GM19328 (cell line): ENCODE measurements at regions not wholly inside any gene's neighbourhood (a gene's known extent, or its start where the extent isn't known, plus 50 kb on each side); places are given as distances from the start of the nearest gene placed in this dataset.
"Not testable (repeated sequence)": the region's sequence is repeated elsewhere in the genome, so short reads cannot be mapped to it uniquely, and the experiment has no call there.

Source experiments
- ATAC-seq: cut with Tn5 transposase; IDR thresholded peaks from one replicate; pipeline ENCODE4 v1.9.1; 2021; ENCODE audit warnings: mild to moderate bottlenecking, moderate library complexity; ENCODE audit not compliant: unreplicated experiment

DNA sequence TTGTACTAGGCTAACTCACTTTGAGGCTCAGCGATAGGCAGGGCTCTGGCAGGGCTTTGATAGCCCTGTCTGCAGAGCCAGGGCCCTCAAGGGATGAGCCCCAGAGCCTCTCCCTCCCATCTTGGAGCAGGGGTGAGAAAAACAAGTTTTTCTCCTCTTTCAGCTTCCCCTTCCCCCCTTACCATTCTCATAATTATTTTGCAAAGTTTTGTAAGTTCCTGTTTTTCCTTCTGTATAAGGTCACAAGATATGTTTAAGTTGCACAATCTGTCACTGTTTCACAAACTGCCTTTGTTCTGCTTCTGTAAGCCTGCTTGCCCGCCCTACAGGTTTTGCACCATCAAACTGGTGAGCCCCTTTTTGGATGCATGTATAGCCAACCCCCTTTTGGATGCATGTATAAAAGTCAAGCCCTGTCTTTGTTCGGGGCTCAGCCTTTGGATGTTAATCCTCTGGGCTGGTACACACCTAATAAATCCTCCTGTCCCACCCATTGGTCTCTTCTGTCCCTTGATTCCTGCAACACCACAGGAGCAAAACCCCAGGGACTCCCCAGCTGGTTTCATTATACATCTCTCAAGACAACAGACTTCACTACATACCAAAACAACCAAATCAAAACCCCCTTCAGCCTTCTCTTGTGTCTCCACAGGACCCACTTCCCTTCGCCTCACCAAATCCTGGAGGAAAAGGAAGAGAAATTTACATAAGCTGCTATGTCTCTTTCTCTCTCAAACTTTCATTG lies 52.5 kb upstream of the RESF1 start:
- no peak for ATAC-seq

DNA sequence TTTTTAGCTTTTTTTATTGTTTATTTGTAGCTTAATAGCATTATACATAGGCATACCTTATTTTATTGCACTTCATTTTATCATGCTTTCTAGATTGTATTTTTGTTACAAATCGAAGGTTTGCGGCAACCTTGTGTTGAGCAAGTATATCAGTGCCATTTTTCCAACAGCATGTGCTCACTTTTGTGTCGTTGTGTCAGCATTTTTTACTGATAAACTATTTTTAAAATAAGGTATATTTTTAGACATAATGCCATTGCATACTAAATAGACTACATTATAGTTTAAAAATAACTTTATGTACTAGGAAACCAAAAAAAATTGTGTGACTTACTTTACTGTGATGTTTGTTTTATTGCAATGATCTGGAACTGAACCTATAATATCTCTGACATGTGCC lies 56.2 kb upstream of the RESF1 start:
- no peak for ATAC-seq

DNA sequence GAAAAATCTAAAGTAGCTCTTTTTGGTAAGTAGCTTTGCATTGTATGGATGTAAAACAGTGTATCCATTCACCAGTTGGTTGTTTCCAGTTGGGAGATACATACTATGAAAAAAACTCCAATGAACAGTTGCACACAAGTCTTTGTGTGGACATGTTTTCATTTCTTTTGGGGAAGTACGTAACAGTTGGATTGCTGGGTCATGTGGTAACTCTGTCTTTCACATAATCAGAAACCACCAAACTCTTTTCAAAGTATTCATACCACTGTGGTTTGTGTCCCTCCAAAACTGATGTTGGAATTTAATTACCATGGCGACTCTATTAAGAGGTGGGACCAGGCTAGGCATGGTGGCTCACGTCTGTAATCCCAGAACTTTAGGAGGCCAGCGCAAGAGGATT lies 58.9 kb upstream of the RESF1 start:
- ATAC-seq = no peak

DNA sequence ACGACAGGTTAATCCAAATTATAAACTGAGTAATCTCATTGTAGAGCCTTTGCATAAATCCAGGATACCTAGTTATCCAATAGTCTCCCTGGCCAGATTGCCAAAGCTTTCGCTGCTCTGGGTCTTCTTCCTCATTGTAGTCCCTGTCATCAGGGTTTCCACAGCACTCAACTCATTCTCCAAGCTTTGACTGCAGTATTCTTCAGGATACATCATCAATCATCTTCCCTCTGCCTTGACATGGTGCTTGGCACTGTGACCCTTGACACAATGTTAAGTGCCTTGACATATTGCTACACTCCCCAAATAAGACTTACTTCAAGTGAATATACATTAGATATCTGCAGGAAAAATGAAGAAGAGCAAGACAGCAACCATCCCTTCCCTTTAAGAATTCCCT lies 60.1 kb upstream of the RESF1 start:
- no peak for ATAC-seq

DNA sequence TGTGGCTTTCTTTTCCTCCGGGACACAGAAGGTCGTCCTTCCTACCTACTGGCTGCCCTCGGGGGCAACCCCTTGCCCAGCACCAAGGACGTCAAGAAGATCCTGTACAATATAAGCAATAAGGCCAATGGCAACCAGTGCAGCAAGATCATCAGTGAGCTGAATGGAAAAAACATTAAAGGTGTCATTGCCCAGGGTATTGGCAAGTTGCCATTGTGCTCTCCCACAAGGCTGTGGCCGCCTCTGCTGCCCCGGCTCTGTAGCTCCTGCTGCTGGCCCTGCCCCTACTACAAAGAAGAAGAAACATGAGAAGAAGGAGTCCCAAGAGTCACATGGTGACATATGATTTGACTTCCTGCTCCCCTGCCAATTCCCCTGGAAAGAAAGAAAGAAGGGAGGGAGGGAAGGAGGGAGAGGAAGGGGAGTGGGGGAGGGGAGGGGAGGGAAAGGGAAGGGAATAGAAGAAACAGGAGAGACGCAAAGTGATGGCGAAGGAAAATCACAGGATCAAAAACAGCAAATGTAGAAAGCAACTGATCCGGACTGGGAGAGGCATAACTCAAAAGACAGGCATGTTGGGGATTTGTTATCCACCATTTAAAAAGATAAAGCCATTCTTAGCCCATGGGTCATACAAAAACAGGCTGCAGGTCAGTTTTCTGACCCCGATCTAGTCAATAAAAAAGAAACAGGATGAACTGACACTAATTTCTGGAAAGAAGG lies 61.3 kb upstream of the RESF1 start:
- ATAC-seq = no peak

DNA sequence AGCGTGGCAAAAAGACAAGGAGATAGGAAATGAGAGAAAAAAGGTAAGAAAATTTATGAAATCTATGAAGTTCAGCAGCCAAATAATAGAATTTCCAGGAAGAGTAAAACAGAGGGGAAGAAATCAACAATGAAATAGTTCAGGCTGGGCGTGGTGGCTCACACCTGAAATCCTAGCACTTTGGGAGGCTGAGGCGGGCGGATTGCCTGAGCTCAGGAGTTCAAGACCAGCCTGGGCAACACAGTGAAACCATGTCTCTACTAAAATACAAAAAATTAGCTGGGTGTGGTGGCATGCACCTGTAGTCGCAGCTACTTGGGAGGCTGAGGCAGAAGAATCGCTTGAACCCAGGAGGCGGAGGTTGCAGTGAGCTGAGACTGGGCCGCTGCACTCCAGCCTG lies 62.1 kb upstream of the RESF1 start:
- not testable (repeated sequence) for ATAC-seq

DNA sequence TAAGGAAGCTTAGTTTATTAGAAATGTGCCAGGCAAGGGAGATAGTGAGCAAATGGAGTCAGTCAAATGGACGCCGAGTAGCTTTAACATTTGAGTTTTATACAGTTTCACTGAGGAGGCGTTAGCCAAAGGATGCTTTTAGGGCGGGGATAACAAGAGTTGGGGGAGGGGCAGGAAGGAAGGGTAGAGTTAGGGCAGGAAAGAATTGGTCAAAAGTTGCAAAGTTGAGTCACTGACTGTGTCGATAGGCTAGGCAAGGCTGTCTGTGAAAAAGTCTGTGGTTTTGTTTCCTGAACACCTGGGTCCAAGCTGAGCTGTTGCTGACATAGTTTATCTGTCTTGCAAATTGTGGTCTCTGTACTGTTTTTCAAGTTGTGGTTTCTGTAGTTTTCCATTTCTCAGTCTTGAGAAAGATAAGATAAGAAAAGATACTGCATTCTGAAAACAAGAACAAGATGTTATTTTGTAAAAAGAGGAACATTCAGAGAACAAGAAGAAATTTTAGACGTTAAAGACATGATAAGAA lies 62.6 kb upstream of the RESF1 start:
- ATAC-seq = peak; percentile 99

DNA sequence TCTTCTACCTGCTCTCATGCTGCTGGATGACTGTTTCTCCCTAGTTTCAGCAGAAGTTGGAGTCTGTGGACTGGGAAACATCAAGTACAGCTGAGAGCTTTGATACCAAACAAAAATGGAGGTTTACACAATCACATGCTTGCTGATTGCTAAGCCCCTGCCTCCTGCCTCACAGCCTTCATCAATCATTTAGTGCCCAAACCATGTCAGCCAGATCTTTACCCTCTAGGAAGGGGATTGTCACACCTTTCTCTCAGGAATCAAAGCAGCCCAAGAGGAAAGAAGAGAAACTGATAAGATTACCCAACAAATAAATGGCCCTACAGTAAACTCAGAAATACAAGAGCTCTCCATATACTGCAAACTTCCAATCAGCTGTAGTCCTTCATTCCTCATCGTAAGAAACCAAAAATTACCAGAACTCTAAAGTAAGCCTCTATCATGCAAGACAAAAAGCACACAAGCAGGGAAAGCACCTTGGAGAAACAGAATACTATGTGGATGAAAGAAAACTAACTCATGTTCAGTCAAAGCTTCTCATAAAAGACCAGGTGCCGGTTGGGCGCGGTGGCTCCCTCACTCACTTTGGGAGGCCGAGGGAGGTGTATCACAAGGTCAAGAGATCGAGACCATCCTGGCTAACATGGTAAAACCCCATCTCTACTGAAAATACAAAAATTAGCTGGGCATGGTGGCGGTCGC lies 63.6 kb upstream of the RESF1 start:
- no peak for ATAC-seq

DNA sequence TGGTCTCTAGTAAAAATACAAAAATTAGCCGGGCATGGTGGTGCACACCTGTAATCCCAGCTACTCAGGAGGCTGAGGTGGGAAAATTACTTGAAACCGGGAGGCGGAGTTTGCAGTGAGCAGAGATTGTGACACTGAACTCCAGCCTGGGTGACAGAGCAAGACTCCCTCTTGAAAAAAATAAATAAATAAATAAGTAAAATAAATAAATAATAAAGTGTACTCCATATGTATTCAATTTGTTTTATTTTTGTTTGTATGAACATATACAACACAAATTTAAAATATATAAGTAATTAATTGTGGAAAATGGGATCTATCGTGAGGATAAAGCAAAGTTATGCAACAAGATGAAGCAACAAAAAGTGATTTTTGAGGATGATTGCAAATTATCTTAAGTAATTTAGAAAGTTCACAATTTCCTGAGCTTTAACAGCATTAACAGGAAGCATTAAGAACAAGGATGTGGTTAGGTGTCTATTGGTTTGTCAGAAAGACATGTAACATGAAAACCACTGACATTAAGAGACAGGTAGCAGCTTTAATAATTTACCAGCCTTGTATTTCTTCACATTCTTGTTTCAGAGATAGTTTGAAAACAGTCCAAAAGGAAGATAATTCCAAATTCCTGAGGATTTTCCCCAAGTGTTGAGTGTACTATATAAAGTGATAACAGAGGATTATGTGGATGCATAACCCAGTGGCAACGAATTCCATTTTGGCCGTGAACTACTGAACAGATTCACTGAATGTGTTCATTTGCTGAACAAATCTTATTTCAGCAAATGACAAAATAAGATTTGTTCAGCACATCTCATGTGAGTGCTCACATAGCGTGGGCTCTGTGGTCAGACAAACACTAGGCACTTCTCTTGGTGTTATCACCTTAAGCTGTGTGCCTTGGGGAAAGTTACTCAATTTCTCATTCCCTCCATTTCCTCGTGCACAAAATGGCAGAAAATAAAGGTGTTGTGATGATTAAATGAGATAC lies 68.6 kb upstream of the RESF1 start:
- no peak for ATAC-seq

DNA sequence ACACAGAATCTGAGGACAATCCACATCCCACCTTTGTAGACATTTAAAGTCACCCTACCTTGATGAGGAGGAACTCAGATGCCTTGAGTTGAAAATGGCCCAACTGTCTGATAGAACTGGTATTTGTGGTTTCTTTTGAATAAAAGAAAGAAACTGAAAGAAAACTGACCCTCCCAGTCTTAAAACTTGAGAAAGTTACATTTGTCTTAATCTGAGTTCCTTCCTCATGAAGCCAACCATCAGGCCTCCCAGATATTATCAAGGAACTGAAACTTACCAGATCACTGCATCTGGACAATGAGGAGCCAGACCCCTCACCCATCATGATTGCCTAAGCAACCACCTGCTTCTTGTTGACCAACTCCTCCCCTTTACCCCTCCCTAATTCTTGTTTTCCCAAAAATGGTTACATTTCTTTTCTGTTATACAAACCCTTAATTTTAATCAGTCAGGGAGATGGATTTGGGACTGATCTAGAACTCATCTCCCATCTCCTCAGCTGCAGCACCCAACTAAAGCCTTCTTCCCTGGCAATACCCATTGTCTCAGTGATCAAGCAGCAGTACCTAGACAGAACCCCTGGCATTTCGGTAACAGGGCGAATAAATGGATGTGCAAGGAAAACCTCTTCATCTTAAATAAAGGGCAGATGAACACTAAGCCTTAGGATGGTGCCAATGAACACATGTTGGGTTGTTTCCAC lies 72.0 kb upstream of the RESF1 start:
- ATAC-seq = no peak

DNA sequence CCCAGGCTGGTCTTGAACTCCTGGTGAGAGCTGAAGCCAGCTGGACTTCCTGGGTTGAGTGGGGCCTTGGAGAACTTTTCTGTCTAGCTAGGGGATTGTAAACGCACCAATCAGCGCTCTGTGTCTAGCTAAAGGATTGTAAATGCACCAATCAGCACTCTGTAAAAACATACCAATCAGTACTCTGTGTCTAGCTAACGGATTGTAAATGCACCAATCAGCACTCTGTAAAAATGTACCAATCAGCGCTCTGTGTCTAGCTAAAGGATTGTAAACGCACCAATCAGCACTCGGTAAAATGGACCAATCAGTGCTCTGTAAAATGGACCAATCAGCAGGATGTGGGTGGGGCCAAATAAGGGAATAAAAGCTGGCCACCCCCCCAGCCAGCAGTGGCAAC lies 76.5 kb upstream of the RESF1 start:
- ATAC-seq = not testable (repeated sequence)

DNA sequence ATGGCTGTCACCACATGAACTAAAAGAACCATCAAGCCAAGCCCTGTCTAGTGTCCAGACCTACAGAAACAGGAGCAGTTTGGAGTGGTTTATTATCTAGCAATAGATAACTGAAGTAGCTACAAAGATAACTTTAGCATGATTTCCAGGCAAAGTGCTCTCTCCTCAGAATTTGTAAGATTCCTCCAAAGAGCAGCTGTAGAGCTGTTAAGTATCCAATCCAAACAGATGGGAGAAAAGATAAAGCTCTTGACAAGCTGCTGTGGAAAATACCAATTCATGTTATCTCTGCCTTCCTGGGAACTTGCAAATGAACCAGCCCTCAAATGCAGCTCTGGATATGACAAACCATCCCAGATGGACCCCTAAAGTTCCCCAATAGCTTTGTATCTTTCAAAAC lies 78.9 kb upstream of the RESF1 start:
- no peak for ATAC-seq

DNA sequence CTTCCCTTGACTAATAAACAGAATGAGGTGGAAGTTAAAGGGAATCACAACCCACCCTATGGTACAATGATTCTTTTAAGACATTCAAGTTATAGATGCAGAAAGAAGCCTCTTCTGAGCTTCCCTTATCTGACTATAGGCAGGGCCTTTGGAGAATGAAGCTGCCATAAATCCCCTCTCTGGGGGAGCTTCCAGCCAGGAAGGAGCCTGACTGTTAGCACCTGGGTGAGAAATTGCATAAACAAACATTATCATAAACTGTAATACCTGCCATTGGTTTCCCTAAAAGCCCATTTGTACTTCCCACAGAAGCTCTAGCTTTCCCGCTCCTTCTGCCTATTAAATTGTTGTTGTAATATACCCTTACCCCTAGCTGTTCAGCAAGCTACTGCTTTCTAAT lies 81.3 kb upstream of the RESF1 start:
- ATAC-seq = no peak

DNA sequence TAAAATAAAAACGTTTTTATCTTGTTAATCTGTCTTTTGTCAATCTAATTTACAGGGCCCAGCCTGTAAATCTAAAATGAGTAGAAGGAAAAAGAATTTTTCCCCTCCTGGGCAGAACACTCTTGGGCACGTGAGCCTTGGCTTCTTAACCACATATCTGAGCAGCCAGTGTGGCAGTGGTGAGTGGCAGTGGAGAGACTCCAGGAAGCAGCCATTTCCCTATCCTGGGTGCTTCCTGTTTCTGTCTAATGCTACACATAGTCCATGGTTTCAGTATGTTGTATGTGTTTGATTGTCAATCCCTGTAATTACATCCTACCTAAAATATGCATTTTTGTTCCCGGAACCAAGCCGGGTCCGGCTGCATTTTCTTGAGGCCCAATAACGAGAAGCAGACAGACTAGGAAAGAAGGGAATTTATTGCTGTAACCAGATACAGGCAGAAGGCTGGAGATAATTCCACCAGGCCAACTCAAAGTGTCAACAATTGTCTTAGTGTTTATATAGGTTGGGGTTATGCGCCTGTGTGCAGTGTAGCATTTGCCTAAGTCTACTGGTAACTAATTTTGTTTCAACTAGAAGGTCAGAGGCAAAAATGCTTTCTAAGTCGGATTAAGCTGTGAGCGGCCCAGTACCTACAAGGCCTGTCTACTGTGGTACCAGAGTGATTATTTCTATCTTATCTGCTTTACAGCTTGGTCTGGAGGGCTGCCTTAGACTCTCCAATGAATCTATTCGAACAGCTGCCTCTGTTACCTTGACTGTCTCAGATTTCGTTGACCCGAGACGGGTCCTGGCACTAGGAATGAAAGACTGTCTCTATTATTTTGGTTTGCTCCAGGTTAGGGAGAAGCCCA lies 82.4 kb upstream of the RESF1 start:
- no peak for ATAC-seq

DNA sequence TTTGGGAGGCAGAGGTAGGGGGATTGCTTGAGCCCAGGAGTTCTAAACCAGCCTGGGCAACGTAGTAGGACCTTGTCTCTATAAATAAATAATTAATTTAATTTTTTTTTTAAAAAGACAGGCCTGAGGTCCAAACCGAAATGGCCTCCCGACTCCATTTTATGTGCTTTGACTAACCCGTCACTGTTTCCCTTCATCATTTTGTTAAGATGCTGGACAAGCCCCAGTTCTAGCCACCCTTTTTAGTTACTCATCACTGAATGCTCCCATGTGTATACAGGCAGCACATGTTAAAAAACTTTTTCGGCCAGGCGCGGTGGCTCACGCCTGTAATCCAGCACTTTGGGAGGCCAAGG lies 83.6 kb upstream of the RESF1 start:
- no peak for ATAC-seq

DNA sequence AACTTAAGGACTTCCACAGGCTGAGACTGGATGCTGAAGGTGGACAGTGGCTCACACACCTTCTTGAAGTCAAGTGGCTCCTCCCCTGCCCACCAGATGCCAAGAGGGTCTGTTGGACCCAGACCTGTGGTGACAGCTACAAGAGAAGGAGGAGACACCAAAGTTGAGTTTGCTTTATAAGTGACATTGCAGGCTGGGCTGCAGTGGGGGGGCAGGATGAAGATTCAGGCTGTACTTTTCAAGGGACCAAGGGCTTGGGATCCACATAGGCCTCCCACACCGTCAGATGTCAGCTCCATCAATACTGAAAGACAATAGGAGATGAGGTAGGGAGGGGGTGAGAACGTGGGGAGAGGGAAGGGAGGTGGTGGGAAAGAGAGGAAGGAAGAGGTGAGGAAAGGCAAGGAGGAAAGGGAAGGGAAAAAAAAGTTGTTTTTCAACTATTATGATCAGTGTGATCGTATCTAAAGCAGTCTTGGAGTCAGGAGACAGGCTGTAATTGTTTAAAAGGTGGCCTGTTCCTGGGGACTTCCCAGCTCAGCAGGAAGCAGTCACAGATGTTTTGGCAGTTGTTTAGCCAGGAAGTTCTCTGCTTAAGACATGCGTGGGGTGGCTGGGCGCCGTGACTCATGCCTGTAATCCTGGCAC lies 84.1 kb upstream of the RESF1 start:
- ATAC-seq = no peak

DNA sequence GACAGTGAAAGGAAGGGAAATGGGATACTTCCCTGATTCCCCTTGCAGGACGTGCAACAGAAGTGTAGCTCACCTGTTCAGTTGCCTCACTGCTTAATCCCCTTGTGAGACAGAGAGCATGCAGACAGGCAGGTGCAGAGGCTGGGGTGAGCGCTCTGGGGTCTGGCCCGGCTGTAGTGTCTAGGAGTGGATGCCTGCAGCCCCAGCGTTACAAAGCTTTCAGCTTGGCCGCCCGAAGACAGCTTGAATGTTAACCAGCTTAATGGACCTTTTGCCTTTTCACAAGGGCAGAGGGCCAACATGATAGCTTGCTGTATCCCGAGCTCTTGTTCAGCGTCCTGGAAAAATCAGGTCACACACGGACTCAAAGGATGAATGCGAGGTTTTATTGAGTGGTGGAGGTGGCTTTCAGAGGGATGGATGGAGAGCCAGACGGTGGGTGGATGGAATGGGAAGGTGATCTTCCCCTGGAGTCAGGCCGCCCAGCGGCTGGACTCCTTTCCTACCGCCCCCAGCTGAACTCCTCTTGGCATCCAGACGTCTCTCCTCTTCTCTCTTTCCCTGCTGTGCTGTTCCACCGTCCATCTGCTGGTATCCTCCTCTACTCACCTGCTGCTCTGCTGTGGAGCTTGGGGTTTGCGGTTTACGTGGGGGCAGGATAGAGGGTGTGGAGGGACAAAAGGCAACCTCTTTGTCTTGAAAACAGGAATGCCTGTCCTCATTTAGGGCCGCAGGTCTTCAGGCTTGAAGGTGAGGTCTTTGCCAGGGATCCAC lies 86.2 kb upstream of the RESF1 start:
- no peak for ATAC-seq

DNA sequence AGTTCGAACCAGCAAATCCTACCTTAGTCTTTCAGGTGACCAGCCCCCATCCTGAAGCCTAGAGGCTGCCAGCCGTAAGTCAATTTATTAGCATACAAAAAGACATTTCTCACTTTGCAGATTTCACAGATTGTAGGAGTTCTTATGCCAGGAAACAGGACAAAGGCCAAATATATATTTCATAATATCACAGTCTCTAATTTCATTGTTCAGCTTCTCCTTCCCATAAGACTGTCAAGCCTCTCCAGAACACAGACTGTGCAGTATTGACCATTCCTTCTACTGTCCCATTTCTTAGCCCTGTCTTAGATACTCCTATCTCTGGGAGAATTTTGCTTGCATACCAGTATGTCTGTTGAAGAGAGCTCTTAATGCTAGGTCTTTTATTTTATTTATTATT lies 89.2 kb upstream of the RESF1 start:
- ATAC-seq = no peak
